IPS-NIHi7 (cell line): ENCODE measurements at regions not wholly inside any gene's neighbourhood (a gene's known extent, or its start where the extent isn't known, plus 50 kb on each side); places are given as distances from the start of the nearest gene placed in this dataset.
"Not testable (repeated sequence)": the region's sequence is repeated elsewhere in the genome, so short reads cannot be mapped to it uniquely, and the experiment has no call there.

Experiments used
- DNase-seq: peaks from one replicate; pipeline ENCODE4 v3.0.0; 2012; ENCODE audit warnings: mixed read lengths; ENCODE audit errors: extremely low spot score

DNA sequence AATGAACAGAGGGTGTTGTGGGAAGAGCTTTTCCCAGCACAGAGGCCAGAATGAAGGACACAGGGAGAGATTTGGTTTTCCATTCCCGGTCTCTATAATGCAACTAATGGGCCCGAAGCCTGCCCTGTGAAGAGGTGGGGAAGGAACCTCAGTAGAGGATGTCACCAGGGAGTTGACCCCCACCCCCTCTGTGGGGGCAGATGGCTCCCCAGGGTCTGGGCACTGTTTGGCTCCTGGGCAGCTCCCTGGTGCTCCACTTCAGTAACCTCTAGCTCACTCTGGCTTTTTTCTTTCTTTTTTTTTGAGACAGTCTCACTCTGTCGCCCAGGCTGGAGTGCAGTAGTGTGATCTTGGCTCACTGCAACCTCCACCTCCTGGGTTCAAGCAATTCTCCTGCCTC is 109.1 kb upstream of the DLG1 start:
- DNase-seq: no peak

DNA sequence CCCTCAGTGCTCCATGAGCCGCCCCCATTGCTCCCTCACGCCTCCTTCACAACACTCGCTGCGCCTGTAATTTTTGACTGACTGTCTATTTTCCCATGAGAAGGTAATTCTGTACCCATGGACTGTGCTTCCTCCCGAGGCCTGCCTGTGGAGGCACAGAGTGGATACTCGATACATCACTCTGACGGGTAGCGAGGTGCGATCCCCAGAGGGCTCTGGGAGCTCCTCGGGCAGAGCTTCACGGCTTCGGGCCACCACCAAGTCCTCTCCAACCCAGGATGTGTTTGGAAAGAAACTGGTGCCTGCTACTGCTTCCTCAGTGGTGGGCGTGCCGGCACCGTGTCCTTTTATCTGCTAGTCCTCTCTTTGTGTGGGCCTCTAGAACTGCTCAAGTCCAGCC is 108.6 kb upstream of the DLG1 start:
- no peak for DNase-seq

GRCh38 chr3:197406266-197406665 is 107.9 kb upstream of the DLG1 start:
- no peak for DNase-seq

GRCh38 chr3:197404754-197405153 is 106.3 kb upstream of the DLG1 start:
- no peak for DNase-seq

DNA sequence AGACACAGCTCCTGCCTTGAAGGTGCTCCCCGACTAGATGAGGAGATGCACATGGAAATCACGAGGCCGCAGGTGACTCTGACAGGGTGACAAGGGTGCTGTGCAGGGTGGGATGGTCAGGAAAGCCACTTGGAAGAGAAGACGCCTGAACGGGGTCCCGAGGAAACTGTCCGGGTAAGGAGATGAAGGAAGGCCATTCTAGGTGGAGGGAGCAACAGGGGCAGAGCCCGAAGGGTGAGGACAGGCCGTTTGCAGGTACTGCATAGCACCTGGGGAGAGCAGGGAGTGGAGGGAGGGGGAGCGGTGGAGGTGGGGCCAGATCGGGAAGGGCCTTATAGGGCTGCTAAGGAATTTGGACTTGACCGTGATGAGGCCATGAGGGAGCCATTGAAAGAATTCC is 105.6 kb upstream of the DLG1 start:
- DNase-seq: no peak

DNA sequence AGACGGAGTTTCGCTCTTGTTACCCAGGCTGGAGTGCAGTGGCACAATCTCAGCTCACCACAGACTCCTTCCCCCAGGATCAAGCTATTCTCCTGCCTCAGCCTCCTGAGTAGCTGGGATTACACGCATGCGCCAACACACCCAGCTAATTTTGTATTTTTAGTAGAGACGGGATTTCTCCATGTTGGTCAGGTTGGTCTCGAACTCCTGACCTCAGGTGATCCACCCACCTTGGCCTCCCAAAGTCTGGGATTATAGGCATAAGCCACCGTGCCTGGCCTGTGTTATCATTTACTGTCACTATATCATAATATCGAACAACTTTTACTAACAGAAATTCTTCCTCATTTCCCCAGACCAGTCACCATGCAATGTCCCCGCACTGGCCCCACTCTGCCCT is 104.0 kb upstream of the DLG1 start:
- DNase-seq: not testable (repeated sequence)

GRCh38 chr3:197399486-197399885 is 101.1 kb upstream of the DLG1 start:
- DNase-seq: no peak

DNA sequence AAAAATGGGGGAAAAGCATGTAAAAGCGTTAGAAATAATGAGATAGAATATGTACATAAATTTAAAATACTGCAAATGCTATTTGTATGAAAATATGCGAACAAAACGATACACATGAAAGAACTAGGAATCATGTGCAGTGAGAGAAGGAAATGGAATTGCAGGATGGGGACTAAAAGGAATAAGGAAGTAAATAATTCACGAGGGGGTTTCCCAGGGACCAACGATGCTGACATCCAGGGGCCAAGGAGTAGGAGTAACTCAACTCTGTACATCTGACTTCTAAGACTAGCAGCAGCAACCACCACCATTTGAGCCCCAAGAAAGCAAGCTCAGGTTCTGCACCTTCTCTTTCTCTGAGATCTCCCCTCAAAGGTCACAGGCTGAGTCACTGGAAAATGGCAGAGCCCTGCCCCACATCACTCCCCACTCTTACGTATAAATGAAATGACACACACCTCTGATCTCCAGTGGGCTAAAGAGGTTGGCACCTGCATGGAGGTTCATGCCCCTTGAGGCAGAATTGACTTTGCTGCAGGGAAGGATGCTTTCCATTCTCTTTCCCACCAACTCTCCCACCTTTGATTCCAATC is 100.0 kb upstream of the DLG1 start:
- no peak for DNase-seq

- no peak for DNase-seq
These were observed 99.4 kb upstream of the DLG1 start for GRCh38 chr3:197397838-197398237.

DNA sequence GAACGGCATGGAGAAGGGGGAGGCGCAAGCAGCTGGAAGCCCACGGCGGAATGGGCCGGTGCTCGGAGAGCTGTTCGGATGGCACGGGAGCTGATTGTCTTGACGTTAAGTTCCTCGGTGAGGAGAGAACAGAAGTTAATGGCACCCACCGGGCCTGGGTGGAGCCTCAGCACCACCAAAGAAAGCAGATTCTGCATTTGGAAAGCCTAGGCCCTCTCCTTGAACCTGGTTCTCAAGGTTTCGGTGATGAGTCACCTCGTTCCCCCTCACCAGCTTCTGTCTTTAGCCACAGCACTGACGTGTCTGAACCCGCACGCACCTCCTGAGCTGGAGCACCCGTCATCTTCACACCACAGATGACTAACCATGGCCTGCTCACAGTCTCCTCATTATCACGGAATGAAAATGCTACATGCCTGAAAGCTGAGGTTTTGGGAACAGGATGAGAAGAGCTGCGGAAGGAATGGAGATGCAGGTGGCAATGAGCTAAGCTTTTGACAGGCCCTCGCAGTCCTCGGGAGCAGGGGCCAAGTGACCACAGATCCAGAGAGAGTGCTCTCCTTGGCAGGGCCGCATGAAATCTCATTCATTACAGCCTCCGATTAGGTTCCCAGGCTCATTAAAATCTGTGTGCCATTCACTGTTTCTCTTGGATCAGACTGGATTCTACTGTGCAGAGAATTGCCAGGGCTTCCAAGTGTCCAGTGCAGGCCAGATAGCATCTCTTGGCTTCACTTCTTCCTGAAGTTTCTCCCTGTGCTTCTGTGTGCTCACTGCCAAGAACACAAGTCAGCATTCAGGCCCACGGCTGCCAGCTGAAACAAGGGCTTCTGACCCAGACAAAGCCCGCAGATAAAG is 96.3 kb upstream of the DLG1 start:
- DNase-seq: no peak

- not testable (repeated sequence) for DNase-seq
These were observed 95.7 kb upstream of the DLG1 start for GRCh38 chr3:197394126-197394463.

- no peak for DNase-seq
These were observed 95.3 kb upstream of the DLG1 start for GRCh38 chr3:197393711-197394110.

GRCh38 chr3:197392961-197393360 is 94.5 kb upstream of the DLG1 start:
- DNase-seq: no peak

- no peak for DNase-seq
These were observed 83.0 kb upstream of the DLG1 start for GRCh38 chr3:197381371-197381770.

DNA sequence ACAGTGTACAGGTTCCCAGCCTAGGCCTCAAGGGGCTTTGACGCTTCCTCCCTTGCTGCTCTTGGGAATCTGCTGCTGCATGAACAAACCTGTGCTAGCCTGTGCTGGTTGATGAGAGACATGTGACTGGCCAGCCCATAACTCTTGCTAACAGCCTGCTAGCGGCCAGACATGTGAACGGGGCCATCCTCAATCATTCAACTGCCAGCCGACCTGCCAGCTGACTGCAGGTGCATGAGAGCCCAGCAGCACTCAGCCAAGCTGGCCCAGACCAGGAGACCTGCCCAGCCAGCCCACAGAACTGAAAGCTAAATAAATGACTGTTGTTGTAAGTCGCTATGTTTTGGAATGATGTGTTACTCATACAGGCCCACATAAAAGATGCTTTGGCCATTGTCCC is 82.4 kb upstream of the DLG1 start:
- DNase-seq: no peak

DNA sequence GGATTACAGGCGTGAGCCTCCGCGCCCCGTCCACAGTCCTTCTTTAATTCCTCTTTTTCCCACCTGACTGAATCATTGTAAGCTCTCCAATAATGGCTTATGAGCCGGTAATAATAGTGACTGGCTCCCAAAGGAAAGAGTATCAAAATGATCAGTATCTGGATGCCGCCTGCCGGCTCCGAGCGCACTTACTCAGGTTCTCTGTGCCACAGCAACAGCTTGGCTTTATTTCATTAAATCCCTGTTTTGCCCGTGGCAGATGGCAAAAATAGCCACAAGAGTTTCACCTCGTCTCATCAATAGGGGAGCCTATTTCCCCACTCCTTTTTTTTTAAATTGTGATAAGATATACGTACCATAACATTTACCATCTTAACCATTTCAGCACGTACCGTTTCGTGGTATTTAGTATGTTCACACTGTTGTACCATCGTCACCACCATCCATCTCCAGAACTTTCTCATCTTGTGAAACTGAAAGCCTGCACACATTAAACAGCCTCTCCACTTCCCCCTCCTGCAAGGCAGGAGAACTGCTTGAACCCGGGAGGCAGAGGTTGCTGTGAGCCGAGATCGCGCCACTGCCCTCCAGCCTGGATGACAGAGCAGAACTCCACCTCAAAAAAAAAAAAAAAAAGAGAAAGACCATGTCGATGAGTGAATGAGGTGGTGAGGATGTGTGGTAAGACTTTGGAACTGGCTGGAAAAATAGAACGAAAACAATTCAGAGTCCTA is 80.7 kb upstream of the DLG1 start:
- DNase-seq: no peak

GRCh38 chr3:197376735-197377555 is 78.5 kb upstream of the DLG1 start:
- no peak for DNase-seq

DNA sequence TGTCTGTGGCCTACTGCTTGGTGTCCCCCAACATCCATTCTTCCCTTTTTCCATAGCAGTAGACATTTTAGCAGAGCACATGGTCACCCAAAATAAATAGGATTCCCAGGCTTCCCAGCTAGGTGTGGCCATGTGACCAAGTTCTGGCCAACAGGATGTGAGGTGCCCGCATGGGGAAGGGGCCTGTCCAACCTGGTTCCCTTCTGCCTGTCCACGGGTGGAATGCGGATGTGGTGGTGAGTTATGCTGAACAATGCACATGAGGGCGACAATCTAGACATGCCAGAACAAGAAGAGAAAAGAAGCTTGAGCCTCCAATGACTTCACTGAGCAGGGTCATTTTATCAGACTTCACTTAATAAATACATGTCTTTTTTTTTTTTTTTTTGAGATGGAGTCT is 77.6 kb upstream of the DLG1 start:
- DNase-seq: no peak

GRCh38 chr3:197375001-197375441 is 76.6 kb upstream of the DLG1 start:
- DNase-seq: no peak

DNA sequence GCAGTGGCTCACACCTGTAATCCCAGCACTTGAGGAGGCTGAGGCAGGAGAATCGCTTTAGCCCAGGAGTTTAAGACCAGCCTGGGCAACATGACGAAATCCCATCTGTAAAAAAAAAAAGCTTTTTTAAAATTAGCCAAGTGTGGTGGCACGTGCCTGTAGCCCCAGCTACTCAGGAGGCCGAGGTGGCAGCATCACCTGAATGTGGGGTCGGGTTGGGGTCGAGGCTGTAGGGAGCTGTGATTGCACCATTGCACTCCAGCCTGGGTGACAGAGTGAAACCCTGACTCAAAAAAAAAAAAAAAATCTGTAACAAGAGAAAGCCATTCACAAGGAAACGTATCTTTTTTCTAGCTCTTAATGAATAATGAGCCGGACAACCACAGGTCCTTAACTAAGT is 74.7 kb upstream of the DLG1 start:
- DNase-seq: no peak

- DNase-seq: no peak
These were observed 73.7 kb upstream of the DLG1 start for GRCh38 chr3:197372047-197372661.
